ENCODE measurements at regions not wholly inside any gene's neighbourhood (a gene's known extent, or its start where the extent isn't known, plus 50 kb on each side); places are given as distances from the start of the nearest gene placed in this dataset.

DNA sequence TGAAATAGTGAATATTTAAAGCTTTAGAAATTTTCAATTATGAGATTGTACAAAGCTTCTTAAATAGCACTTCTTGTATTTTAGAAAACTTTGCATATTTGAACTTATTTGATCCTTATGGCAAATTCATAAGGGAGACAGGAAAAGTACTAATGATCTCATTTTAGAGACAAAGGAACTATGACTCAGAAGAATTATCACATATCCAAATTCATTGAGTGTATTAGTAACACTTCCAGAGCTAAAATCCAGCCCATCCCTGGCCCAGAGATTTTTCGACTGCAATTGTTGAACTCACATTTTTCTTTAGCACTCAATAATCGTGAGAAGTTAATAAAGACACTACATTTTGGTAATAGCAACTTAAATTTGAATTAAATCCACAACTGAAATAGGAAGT is 704.3 kb downstream of the EPM2A start:
- no peak overlapping the region for H3K4me3 ChIP-seq (ENCODE audit: low read depth, low read length)
- TF ChIP-seq, protein P1, sequence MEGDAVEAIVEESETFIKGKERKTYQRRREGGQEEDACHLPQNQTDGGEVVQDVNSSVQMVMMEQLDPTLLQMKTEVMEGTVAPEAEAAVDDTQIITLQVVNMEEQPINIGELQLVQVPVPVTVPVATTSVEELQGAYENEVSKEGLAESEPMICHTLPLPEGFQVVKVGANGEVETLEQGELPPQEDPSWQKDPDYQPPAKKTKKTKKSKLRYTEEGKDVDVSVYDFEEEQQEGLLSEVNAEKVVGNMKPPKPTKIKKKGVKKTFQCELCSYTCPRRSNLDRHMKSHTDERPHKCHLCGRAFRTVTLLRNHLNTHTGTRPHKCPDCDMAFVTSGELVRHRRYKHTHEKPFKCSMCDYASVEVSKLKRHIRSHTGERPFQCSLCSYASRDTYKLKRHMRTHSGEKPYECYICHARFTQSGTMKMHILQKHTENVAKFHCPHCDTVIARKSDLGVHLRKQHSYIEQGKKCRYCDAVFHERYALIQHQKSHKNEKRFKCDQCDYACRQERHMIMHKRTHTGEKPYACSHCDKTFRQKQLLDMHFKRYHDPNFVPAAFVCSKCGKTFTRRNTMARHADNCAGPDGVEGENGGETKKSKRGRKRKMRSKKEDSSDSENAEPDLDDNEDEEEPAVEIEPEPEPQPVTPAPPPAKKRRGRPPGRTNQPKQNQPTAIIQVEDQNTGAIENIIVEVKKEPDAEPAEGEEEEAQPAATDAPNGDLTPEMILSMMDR (IDR thresholded peaks at IDR 0.05; ENCODE audit: low read depth, low read length): no peak

DNA sequence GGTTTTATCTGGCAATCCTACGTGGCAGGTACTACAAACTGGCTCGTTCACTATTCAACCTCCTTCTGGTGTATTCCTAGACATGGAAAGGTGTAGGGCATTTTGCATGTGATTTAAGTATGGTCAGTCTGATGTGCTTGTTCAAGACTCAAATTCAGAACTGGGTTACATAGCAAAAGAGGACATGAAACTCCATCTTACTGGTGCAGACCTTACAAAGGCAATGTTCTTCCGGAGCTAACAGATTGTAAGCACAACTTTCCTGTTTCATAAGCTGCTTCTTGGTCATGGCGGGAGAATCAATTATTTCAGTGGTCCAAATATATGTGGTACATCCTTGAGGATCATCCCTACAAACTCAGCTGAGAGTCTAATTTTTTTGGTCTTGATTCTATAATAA is 703.4 kb downstream of the EPM2A start:
- H3K4me3 ChIP-seq (ENCODE audit: low read depth, low read length): no peak overlapping the region
- TF ChIP-seq, protein P1 (IDR thresholded peaks at IDR 0.05; ENCODE audit: low read depth, low read length): no peak

DNA sequence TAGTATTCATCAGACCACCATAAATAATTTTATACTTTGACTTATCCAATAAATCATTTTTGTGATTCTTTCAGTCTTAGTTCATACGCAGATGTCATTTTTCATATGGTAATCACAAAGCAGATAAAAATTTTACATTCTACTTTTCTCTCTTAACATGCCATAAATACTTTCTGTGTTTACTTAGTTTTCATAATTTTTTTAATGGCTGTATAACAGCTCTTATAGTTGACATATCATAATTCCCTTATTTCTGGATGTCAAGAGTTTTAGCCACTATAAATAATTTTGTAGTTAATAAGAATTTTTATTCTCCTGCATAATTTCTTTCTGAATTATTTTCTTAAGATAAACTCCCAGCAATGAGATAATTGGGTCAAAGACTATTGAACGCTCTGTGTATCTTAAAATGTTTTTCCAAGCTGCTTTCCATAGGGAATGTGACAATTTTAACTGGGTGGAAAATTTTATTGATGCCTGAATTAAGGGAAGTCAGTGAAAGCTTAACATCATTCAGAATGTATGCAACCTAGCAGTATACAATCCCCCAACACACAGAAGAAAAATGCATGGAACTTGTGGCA is 702.7 kb downstream of the EPM2A start:
- no peak overlapping the region for H3K4me3 ChIP-seq (ENCODE audit: low read depth, low read length)
- TF ChIP-seq, protein P1 (IDR thresholded peaks at IDR 0.05; ENCODE audit: low read depth, low read length): no peak

DNA sequence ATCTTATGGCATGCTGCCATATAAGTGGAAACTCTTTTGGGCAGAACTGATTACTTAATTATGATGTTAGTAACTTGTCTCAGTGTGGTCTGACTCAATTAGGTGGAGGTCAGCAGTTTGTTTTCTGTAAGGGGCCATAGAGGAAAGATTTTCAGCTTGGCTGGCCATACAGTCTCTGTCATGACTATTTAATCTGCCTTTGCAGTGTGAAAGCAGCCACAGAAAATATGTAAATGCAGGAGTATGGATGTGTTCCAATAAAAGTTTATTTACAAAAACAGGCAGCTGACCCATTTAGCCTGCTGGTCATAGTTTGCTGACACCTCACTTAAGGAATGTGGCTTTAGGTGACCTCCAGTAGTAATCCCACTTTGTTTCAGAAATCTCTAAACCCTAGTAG is 700.7 kb downstream of the EPM2A start:
- H3K4me3 ChIP-seq (ENCODE audit: low read depth, low read length): no peak overlapping the region
- TF ChIP-seq, protein P1 (IDR thresholded peaks at IDR 0.05; ENCODE audit: low read depth, low read length): no peak

DNA sequence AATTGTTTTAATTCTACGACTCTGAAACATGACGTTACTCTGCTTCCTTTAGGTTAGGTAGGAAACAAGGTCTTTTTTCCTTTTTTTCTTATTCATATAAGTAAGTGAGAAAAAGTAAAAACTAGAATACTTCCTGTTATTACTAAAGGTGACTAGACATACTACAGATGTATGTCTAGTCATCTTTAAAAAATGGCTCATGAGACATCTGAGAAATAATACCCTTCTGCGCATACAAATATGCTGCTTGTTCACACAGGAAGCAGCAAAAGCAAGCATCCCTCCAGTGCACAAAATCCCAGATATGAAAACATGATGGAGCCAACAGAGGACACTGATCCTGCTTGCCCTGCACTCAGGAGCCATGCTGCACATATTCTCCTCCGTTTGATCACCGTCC is 699.1 kb downstream of the EPM2A start:
- no peak overlapping the region for H3K4me3 ChIP-seq (ENCODE audit: low read depth, low read length)
- TF ChIP-seq, protein P1 (IDR thresholded peaks at IDR 0.05; ENCODE audit: low read depth, low read length): no peak

DNA sequence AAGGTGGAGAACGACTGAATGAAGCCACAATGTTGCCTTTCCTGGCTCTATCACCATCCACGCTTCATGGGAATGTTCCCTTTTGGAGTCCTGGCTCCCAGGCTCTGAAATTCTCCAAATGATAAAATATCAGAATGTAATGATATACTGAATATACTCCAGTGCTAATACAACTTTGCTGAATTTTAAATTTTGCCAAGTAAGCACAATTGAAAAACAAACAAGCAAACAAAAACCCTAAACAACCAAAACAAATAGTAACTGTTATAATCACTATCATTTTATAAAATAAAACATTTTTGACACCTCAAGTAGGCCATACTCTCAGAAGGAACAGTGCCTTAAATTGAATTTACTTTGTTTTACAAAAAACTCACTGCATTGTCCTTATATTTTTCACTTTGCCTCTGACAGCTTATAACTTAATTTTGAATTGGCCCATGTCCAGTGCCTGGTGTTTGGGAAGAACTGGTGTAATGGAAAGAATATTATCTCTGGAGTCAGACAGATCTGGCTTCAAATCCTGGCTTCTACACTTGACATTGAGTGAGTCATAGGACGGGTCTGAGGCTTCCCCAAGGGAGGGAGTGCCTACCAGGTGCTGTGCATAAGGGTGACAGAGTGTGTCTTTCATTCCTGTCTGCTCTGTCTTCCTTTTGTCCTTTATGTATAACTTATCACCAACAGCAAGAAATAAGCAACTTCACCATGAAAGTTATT is 698.3 kb downstream of the EPM2A start:
- no peak overlapping the region for H3K4me3 ChIP-seq (ENCODE audit: low read depth, low read length)
- TF ChIP-seq, protein P1 (IDR thresholded peaks at IDR 0.05; ENCODE audit: low read depth, low read length): no peak

DNA sequence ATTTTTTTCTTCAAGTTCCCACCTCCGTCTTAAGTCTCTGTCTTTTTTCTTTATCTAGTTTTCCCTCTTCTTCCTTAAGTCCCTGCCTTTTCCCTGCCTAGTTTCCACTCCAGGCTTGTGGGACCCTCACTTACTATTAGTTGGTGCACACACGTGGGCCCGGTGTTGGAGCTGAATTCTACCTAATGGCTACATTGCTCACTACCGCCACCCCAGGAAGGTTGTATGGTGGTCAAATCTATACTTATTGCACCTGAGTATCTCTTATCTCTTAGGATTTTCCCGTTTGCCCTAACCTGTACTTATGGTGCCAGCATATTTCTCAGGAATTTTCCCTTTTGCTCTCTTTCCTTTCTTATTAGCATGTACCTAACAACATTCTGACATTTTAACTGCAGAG is 692.8 kb downstream of the EPM2A start:
- TF ChIP-seq, protein P1 (IDR thresholded peaks at IDR 0.05; ENCODE audit: low read depth, low read length): no peak
- H3K4me3 ChIP-seq (ENCODE audit: low read depth, low read length): no peak overlapping the region

Data from WI38 (cell line).